Activated CD4-positive, CD25-positive, alpha-beta regulatory T cell treated with anti-CD3 and anti-CD28 coated beads, Interleukin-2, amount 50 U/mL, for 24 hours (primary cell): ENCODE measurements at regions not wholly inside any gene's neighbourhood (a gene's known extent, or its start where the extent isn't known, plus 50 kb on each side); places are given as distances from the start of the nearest gene placed in this dataset.

Experiments used
- ATAC-seq, 2 donors: fragments of 150-1000 bp; cut with Tn5 transposase; one replicate each; pipeline ENCODE4 v1.10.0; 2021; ENCODE audit warnings: mild to moderate bottlenecking in 1 of 2, moderate library complexity in 1 of 2

DNA sequence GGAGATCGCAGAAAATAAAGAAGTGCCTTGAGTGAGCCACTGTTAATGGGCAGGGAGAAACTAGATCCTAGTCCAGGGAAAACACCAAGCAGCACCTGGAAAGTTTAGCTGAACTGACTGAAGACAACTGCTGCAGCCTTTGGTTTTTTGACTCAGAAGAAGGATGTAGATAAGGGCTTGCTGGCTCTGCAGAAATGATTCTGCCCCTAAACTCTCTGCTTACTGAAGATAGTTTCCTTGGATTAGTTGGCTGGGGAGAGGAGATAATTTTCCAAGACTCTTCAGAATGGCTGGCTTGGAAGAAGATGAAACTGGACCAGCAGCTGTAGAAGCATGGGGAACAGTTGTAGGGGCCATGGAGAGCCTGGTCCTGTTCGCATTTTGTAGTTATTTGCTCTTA lies 471.8 kb downstream of the KDM4C start:
- no peak for ATAC-seq

GRCh38 chr9:7228726-7229125 lies 471.0 kb downstream of the KDM4C start:
- no peak for ATAC-seq

DNA sequence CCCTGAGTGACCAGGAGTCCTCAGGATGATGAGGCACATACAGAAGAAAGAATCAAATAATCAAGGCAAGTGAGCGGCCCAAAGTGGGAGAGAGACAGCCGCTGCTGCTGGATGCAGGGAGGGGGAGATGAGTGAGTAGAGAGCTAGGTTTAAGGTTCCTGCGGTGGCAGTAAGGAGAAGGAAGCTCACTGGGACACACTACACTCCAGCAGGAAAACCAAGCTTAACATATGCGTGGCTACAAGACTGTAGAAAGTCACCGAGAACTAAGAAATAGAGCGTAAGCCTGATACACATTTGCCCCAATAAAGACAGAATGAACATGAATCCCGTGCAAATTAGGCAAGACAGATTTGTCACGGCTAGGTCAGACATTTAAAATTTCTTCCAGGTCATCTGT lies 470.2 kb downstream of the KDM4C start:
- ATAC-seq: no peak

GRCh38 chr9:7226007-7226640 lies 468.4 kb downstream of the KDM4C start:
- no peak for ATAC-seq
